Epithelial cell of prostate (primary cell): ENCODE measurements at regions not wholly inside any gene's neighbourhood (a gene's known extent, or its start where the extent isn't known, plus 50 kb on each side); places are given as distances from the start of the nearest gene placed in this dataset.
"Not testable (repeated sequence)": the region's sequence is repeated elsewhere in the genome, so short reads cannot be mapped to it uniquely, and the experiment has no call there.

Source experiments
- DNase-seq: peaks from one replicate; pipeline ENCODE4 v3.0.0-alpha.2; 2011; ENCODE audit warnings: low read depth, low spot score
- H3K27ac ChIP-seq: fragments of 450-650 bp; 2 replicates; pipeline ENCODE4 v1.5.1; 2017; ENCODE audit warnings: mild to moderate bottlenecking

GRCh38 chr15:44817797-44818196 lies 81.5 kb downstream of the TRIM69 start:
- not testable (repeated sequence) for DNase-seq, H3K27ac ChIP-seq

GRCh38 chr15:44819331-44819987 lies 83.1 kb downstream of the TRIM69 start:
- DNase-seq, H3K27ac ChIP-seq: not testable (repeated sequence)

- not testable (repeated sequence) for DNase-seq, H3K27ac ChIP-seq
These were observed 84.2 kb downstream of the TRIM69 start for GRCh38 chr15:44820535-44820934.

GRCh38 chr15:44820967-44821366 lies 84.6 kb downstream of the TRIM69 start:
- H3K27ac ChIP-seq, DNase-seq: not testable (repeated sequence)

- DNase-seq, H3K27ac ChIP-seq: not testable (repeated sequence)
These were observed 88.2 kb downstream of the TRIM69 start for GRCh38 chr15:44824277-44825145.

GRCh38 chr15:44826583-44826982 lies 90.3 kb downstream of the TRIM69 start:
- not testable (repeated sequence) for DNase-seq, H3K27ac ChIP-seq

- not testable (repeated sequence) for H3K27ac ChIP-seq, DNase-seq
These were observed 92.0 kb downstream of the TRIM69 start for GRCh38 chr15:44828229-44828914.

- H3K27ac ChIP-seq, DNase-seq: not testable (repeated sequence)
These were observed 92.8 kb downstream of the TRIM69 start for GRCh38 chr15:44829150-44829549.

GRCh38 chr15:44830692-44831408 lies 94.5 kb downstream of the TRIM69 start:
- peak overlapping the region; percentile 76 for H3K27ac ChIP-seq
- DNase-seq: peak; percentile 31

GRCh38 chr15:44831409-44831741 lies 95.0 kb downstream of the TRIM69 start:
- DNase-seq: not testable (repeated sequence)
- H3K27ac ChIP-seq: peak overlapping the region; percentile 76

GRCh38 chr15:44832133-44832532 lies 95.8 kb downstream of the TRIM69 start:
- not testable (repeated sequence) for H3K27ac ChIP-seq, DNase-seq

GRCh38 chr15:44833081-44833480 lies 96.8 kb downstream of the TRIM69 start:
- DNase-seq, H3K27ac ChIP-seq: not testable (repeated sequence)

GRCh38 chr15:44833761-44834160 lies 97.4 kb downstream of the TRIM69 start:
- not testable (repeated sequence) for DNase-seq, H3K27ac ChIP-seq

- H3K27ac ChIP-seq, DNase-seq: not testable (repeated sequence)
These were observed 98.8 kb downstream of the TRIM69 start for GRCh38 chr15:44835082-44835481.

- no peak for DNase-seq
- H3K27ac ChIP-seq: no peak overlapping the region
These were observed 99.8 kb downstream of the TRIM69 start for GRCh38 chr15:44836094-44836493.

- peak; percentile 45 for DNase-seq
- peak overlapping the region; percentile 54 for H3K27ac ChIP-seq
These were observed 102.6 kb downstream of the TRIM69 start for GRCh38 chr15:44838929-44839328.

- H3K27ac ChIP-seq, DNase-seq: not testable (repeated sequence)
These were observed 105.4 kb downstream of the TRIM69 start for GRCh38 chr15:44841762-44842161.

- not testable (repeated sequence) for DNase-seq, H3K27ac ChIP-seq
These were observed 106.6 kb downstream of the TRIM69 start for GRCh38 chr15:44842883-44843282.

- H3K27ac ChIP-seq, DNase-seq: not testable (repeated sequence)
These were observed 108.6 kb downstream of the TRIM69 start for GRCh38 chr15:44844936-44845335.

GRCh38 chr15:44846156-44846555 lies 109.8 kb downstream of the TRIM69 start:
- DNase-seq, H3K27ac ChIP-seq: not testable (repeated sequence)
